Mesenchymal stem cell (in vitro differentiated cells and primary cell): ENCODE measurements at regions not wholly inside any gene's neighbourhood (a gene's known extent, or its start where the extent isn't known, plus 50 kb on each side); places are given as distances from the start of the nearest gene placed in this dataset.

Experiments used
- DNase-seq: peaks from one replicate; pipeline ENCODE4 v3.0.0-alpha.2; 2013
- H2AFZ ChIP-seq: one replicate; pipeline ENCODE4 v1.6.1; 2013; ENCODE audit warnings: low read depth, mild to moderate bottlenecking, control low read depth, inconsistent platforms, low read length, moderate library complexity
- H2AK5ac ChIP-seq: 2 replicates; pipeline ENCODE4 v1.6.1; 2013; ENCODE audit warnings: low read length, moderate library complexity, mild to moderate bottlenecking, inconsistent platforms; ENCODE audit not compliant: severe bottlenecking
- H2BK120ac ChIP-seq: one replicate; pipeline ENCODE4 v1.6.1; 2013; ENCODE audit warnings: low read depth, mild to moderate bottlenecking, inconsistent platforms, low read length, moderate library complexity
- H2BK12ac ChIP-seq, 2 experiments: one replicate each; pipeline ENCODE4 v1.6.1; 2013; ENCODE audit warnings: inconsistent platforms in 2 of 2, low read length in 2 of 2, mild to moderate bottlenecking in 2 of 2, moderate library complexity in 2 of 2, control low read depth in 1 of 2
- H2BK15ac ChIP-seq: one replicate; pipeline ENCODE4 v1.6.1; 2013; ENCODE audit warnings: mild to moderate bottlenecking, low read depth, inconsistent platforms; ENCODE audit not compliant: poor library complexity, severe bottlenecking
- H2BK5ac ChIP-seq: 2 replicates; pipeline ENCODE4 v1.6.1; 2013; ENCODE audit warnings: low read depth, mild to moderate bottlenecking, low read length, control low read depth, inconsistent platforms; ENCODE audit not compliant: poor library complexity, severe bottlenecking
- H3K14ac ChIP-seq, 2 experiments: one replicate each; pipeline ENCODE4 v1.6.1; 2013; ENCODE audit warnings: inconsistent platforms in 2 of 2, low read length in 2 of 2, control low read depth in 1 of 2, mild to moderate bottlenecking in 1 of 2, moderate library complexity in 1 of 2
- H3K18ac ChIP-seq, 2 experiments: one replicate each; pipeline ENCODE4 v1.6.1; 2013; ENCODE audit warnings: inconsistent platforms in 2 of 2, low read length in 2 of 2, control low read depth in 1 of 2, low read depth in 1 of 2, mild to moderate bottlenecking in 1 of 2
- H3K23ac ChIP-seq, 2 experiments: one replicate each; pipeline ENCODE4 v1.6.1; 2013; ENCODE audit warnings: inconsistent platforms in 2 of 2, low read length in 2 of 2, mild to moderate bottlenecking in 2 of 2, moderate library complexity in 2 of 2, control low read depth in 1 of 2
- H3K27ac ChIP-seq: 2 replicates; pipeline ENCODE4 v1.5.1; 2013; ENCODE audit warnings: mild to moderate bottlenecking, moderate library complexity, low read length, control low read depth, inconsistent platforms; ENCODE audit not compliant: poor library complexity, severe bottlenecking
- H3K27me3 ChIP-seq, 2 experiments: 2 replicates each; pipeline versions ENCODE4 v1.6.1 to v1.7.0; 2013; ENCODE audit warnings: low read length in 2 of 2, mild to moderate bottlenecking in 2 of 2, moderate library complexity in 2 of 2, control low read depth in 1 of 2, inconsistent platforms in 1 of 2; ENCODE audit not compliant: control insufficient read depth in 1 of 2, insufficient read depth in 1 of 2
- H3K36me3 ChIP-seq, 2 experiments: 2 replicates each; pipeline versions ENCODE4 v1.6.1 to v1.7.0; 2013; ENCODE audit warnings: low read length in 2 of 2, control low read depth in 1 of 2, inconsistent platforms in 1 of 2, low read depth in 1 of 2, mild to moderate bottlenecking in 1 of 2; ENCODE audit not compliant: insufficient read depth in 2 of 2, control insufficient read depth in 1 of 2
- H3K4ac ChIP-seq, 2 experiments: one replicate each; pipeline ENCODE4 v1.6.1; 2013; ENCODE audit warnings: inconsistent platforms in 2 of 2, low read length in 2 of 2, mild to moderate bottlenecking in 2 of 2, moderate library complexity in 2 of 2, control low read depth in 1 of 2, low read depth in 1 of 2
- H3K4me1 ChIP-seq: 2 replicates; pipeline ENCODE4 v1.6.1; 2013; ENCODE audit warnings: low read depth, low read length, control low read depth; ENCODE audit not compliant: control insufficient read depth, insufficient read depth
- H3K4me2 ChIP-seq: 2 replicates; pipeline ENCODE4 v1.6.1; 2013; ENCODE audit warnings: low read length, mild to moderate bottlenecking, inconsistent platforms; ENCODE audit not compliant: poor library complexity, severe bottlenecking
- H3K4me3 ChIP-seq, 2 experiments: 2 replicates each; pipeline versions ENCODE4 v1.5.1 to v1.7.0; 2013; ENCODE audit warnings: low read length in 2 of 2, mild to moderate bottlenecking in 2 of 2, control low read depth in 1 of 2, low read depth in 1 of 2; ENCODE audit not compliant: insufficient read depth in 1 of 2
- H3K79me1 ChIP-seq: replicated peaks from 2 replicates; pipeline ENCODE4 v1.6.1; 2013; ENCODE audit warnings: mild to moderate bottlenecking, control low read depth, low read length, inconsistent platforms; ENCODE audit not compliant: poor library complexity, severe bottlenecking
- H3K9ac ChIP-seq: 2 replicates; pipeline ENCODE4 v1.7.0; 2013; ENCODE audit warnings: mild to moderate bottlenecking, low read length, moderate library complexity
- H3K9me3 ChIP-seq: 2 replicates; pipeline ENCODE4 v1.7.0; 2013; ENCODE audit warnings: mild to moderate bottlenecking, low read length; ENCODE audit not compliant: control insufficient read depth
- H4K8ac ChIP-seq: one replicate; pipeline ENCODE4 v1.6.1; 2013; ENCODE audit warnings: inconsistent platforms, mild to moderate bottlenecking, low read length, moderate library complexity
- H4K91ac ChIP-seq: one replicate; pipeline ENCODE4 v1.6.1; 2013; ENCODE audit warnings: mild to moderate bottlenecking, low read length, inconsistent platforms
- WGBS: methylation state at CpG from one replicate; pipeline ENCODE4 v1.1.7; 2013; ENCODE audit warnings: mixed read lengths; 5-methylcytosine and 5-hydroxymethylcytosine counted together

DNA sequence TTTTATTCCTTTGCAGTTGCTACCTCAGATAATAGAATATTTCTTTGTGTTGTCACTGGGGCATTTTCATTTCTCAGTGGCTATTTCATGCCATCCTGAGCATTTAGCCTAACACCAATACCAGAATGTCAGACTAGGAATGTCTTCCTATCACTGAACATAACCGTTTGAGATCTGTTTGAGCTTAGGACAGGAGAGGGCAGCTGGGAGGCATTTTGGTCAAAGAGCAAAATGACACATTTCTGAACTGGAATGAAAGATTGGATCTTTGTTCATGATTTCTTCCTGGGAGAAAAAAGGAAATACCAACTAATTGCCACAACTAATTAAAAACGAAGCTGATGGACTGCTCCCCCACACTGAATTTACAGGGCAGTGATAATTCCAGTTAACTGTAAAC lies 921.3 kb upstream of the NR2F2 start:
- Histone ChIP-seq H2BK15ac (no peak overlapping the region), H3K4ac (peak overlapping the region; percentile 35 to 73), H3K14ac (no peak overlapping the region), H3K27me3 (no peaks in the 10 kb centered on the region), H2BK5ac (no peak overlapping the region), H4K8ac (no peak overlapping the region), H2BK120ac (no peak overlapping the region), H3K27ac (no peak overlapping the region), H3K9ac (no peak overlapping the region), H3K4me1 (no peaks in the 10 kb centered on the region), H3K18ac (peak overlapping the region in 1 of 2 experiments; percentile 19), H3K36me3 (no peaks in the 10 kb centered on the region), H4K91ac (no peak overlapping the region), H3K23ac (no peak overlapping the region), H2BK12ac (peak overlapping the region in 1 of 2 experiments; percentile 52), H2AK5ac (no peak overlapping the region), H3K79me1 (no peaks in the 10 kb centered on the region), H3K4me3 (no peak overlapping the region), H3K9me3 (no peaks in the 10 kb centered on the region), H2AFZ (no peak overlapping the region), H3K4me2 (no peak overlapping the region)
- 0% methylated on average over 1 of the region's 2 CpGs for WGBS
- DNase-seq: peak; percentile 17

- Histone ChIP-seq H3K27ac (no peak overlapping the region), H4K8ac (no peak overlapping the region), H3K9me3 (no peaks in the 10 kb centered on the region), H3K18ac (no peak overlapping the region), H3K79me1 (no peaks in the 10 kb centered on the region), H3K4ac (no peak overlapping the region), H2BK5ac (no peak overlapping the region), H3K23ac (no peak overlapping the region), H3K4me2 (no peak overlapping the region), H3K27me3 (no peaks in the 10 kb centered on the region), H3K4me3 (no peak overlapping the region), H2AFZ (no peak overlapping the region), H3K36me3 (no peaks in the 10 kb centered on the region), H3K14ac (no peak overlapping the region), H2BK120ac (no peak overlapping the region), H3K9ac (no peak overlapping the region), H2BK12ac (no peak overlapping the region), H4K91ac (no peak overlapping the region), H2AK5ac (no peak overlapping the region), H2BK15ac (no peak overlapping the region), H3K4me1 (no peaks in the 10 kb centered on the region)
- 31% methylated on average over 2 of the region's 4 CpGs for WGBS
- DNase-seq: peak; percentile 79
These were observed 920.7 kb upstream of the NR2F2 start for GRCh38 chr15:95409626-95410310.

DNA sequence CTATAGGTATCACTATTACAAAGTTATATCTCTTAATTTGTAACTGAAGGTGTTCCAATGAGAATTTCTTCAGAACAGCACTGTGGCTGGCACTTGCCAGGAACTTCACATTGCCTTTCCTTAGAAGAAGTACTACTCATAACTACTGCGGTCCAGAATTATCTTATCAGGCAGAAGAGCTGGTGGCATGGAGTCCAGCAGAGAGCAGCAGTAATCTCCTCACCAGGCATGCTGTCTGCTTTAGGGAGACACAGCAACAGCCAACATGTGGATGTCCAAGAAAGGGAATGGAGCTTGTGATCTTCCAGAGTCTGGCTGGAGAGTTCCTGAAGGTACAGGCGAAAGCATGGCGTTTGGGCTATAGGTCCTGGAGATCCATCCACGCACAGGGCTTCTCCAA lies 919.7 kb upstream of the NR2F2 start:
- Histone ChIP-seq H4K91ac (peak overlapping the region; percentile 14), H2BK12ac (peak overlapping the region; percentile 7 to 27), H3K4me1 (no peaks in the 10 kb centered on the region), H2BK5ac (no peak overlapping the region), H3K27ac (no peak overlapping the region), H3K79me1 (no peaks in the 10 kb centered on the region), H3K9ac (no peak overlapping the region), H2BK120ac (no peak overlapping the region), H4K8ac (no peak overlapping the region), H3K18ac (peak overlapping the region; percentile 16 to 75), H3K23ac (no peak overlapping the region), H3K27me3 (no peaks in the 10 kb centered on the region), H3K4ac (peak overlapping the region; percentile 1 to 5), H3K14ac (no peak overlapping the region), H3K4me3 (no peak overlapping the region), H2AFZ (no peak overlapping the region), H3K36me3 (no peaks in the 10 kb centered on the region), H3K9me3 (no peaks in the 10 kb centered on the region), H2AK5ac (no peak overlapping the region), H2BK15ac (no peak overlapping the region), H3K4me2 (no peak overlapping the region)
- WGBS: 99% methylated on average over 4 of the region's 4 CpGs
- DNase-seq: peak; percentile 45

- Histone ChIP-seq H2BK120ac (no peak overlapping the region), H2BK5ac (no peak overlapping the region), H3K4me2 (no peak overlapping the region)
These were observed 913.9 kb upstream of the NR2F2 start for GRCh38 chr15:95416576-95416975.

More at GRCh38 chr15:95416576-95416975, 913.9 kb upstream of the NR2F2 start:
- no peak overlapping the region for H3K18ac ChIP-seq
- no peak overlapping the region for H3K27ac ChIP-seq
- H3K14ac ChIP-seq: no peak overlapping the region
- H2BK15ac ChIP-seq: no peak overlapping the region
- no peak overlapping the region for H3K23ac ChIP-seq
- H3K4me3 ChIP-seq: no peak overlapping the region
- H3K79me1 ChIP-seq: no peaks in the 10 kb centered on the region
- no peak overlapping the region for H4K91ac ChIP-seq
- H3K9ac ChIP-seq: no peak overlapping the region
- H3K4ac ChIP-seq: peak overlapping the region in 1 of 2 experiments; percentile 35
- no peaks in the 10 kb centered on the region for H3K27me3 ChIP-seq
- DNase-seq: no peak
- no peak overlapping the region for H4K8ac ChIP-seq
- no peak overlapping the region for H2AK5ac ChIP-seq
- H2BK12ac ChIP-seq: no peak overlapping the region
- H3K4me1 ChIP-seq: no peaks in the 10 kb centered on the region
- no peaks in the 10 kb centered on the region for H3K36me3 ChIP-seq
- WGBS: 58% methylated on average over 3 of the region's 3 CpGs
- H3K9me3 ChIP-seq: no peaks in the 10 kb centered on the region
- no peak overlapping the region for H2AFZ ChIP-seq
